ENCODE measurements at regions not wholly inside any gene's neighbourhood (a gene's known extent, or its start where the extent isn't known, plus 50 kb on each side); places are given as distances from the start of the nearest gene placed in this dataset.

DNA sequence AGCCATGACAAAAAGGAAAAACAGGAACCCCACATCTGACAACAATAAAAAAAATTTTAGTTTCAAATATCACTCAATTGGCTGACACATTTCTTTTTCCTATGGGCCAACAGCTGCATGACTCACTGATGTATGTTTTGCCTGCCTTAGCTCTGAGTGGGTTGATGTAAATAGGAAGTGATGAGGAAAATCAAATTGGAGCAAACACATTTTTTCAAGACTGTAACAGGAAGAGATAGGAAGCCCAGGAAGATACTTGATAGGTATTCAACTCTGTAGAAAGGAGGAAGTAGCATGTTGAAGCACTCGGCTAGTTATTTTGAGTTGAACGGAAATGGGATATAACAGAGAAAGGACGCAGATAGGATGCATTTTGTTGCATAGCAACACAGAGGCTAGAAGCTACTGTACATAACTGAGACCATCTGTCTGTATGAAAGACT lies 168.0 kb upstream of the NR5A2 start:
- Histone ChIP-seq H2AFZ (ENCODE audit: low read depth, low read length, severe bottlenecking) (no peak overlapping the region), H3K9me3 (ENCODE audit: insufficient read depth, low read length) (no peaks in the 10 kb centered on the region), H3K79me2 (ENCODE audit: insufficient read depth, low read length) (no peaks in the 10 kb centered on the region), H3K9me2 (replicated peaks; ENCODE audit: insufficient read depth, low read length) (no peaks in the 10 kb centered on the region), H3K27ac (ENCODE audit: low read depth, low read length) (no peak overlapping the region), H3K4me3 (ENCODE audit: insufficient read depth, low read length, poor library complexity, severe bottlenecking) (no peak overlapping the region), H3K9ac (ENCODE audit: low read length) (no peak overlapping the region), H3K27me3 (ENCODE audit: low read length) (no peaks in the 10 kb centered on the region), H4K20me1 (ENCODE audit: low read depth, low read length) (no peaks in the 10 kb centered on the region), H3F3A (ENCODE audit: insufficient read depth) (no peaks in the 10 kb centered on the region), H3K36me3 (ENCODE audit: low read length) (no peaks in the 10 kb centered on the region), H3K4me2 (ENCODE audit: low read depth, low read length, poor library complexity, severe bottlenecking) (no peak overlapping the region)
- TF ChIP-seq EZH2phosphoT487 (conservative IDR thresholded peaks at IDR 0.05; ENCODE audit: low read length) = no peak
- TF ChIP-seq, protein P1, sequence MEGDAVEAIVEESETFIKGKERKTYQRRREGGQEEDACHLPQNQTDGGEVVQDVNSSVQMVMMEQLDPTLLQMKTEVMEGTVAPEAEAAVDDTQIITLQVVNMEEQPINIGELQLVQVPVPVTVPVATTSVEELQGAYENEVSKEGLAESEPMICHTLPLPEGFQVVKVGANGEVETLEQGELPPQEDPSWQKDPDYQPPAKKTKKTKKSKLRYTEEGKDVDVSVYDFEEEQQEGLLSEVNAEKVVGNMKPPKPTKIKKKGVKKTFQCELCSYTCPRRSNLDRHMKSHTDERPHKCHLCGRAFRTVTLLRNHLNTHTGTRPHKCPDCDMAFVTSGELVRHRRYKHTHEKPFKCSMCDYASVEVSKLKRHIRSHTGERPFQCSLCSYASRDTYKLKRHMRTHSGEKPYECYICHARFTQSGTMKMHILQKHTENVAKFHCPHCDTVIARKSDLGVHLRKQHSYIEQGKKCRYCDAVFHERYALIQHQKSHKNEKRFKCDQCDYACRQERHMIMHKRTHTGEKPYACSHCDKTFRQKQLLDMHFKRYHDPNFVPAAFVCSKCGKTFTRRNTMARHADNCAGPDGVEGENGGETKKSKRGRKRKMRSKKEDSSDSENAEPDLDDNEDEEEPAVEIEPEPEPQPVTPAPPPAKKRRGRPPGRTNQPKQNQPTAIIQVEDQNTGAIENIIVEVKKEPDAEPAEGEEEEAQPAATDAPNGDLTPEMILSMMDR (IDR thresholded peaks at IDR 0.05; ENCODE audit: insufficient read depth, low read length, poor library complexity, severe bottlenecking) = no peak

DNA sequence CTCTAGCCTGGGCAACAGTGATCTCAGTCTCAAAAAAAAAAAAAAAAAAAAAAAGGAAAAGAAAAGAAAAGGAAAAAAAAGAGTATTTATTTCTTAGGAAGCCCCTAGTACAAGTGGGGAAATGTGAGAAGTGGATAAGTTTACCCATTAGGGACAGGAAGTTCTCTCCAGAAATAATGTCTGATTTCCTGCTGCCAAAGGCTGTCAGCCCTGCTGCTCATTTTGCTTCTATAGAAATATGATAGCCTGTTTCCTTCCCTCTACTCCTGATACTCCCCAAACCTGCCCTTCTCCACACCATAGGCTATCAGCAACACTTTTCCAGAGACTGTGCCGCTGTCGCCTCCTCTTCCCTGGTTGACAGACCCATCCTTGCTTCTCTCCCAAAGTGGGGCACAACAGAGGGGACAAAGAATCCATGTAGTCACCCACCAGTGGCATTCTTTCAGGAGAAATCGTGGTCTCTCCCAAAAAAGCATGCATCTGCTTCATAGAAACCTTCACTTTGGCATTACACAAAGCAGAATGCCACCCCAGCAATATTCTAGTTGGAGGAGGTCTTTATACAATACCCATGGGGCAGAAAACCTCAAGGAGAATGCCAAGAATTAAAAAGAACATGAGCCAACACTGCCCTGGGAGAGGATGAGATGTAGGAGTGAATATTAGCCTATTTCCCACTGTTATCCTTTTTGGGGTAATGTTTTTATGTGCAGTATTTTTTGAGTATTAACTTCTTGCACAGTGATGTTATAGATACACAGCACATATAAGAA lies 166.3 kb upstream of the NR5A2 start:
- no peak overlapping the region for H3K4me3 ChIP-seq (ENCODE audit: insufficient read depth, low read length, poor library complexity, severe bottlenecking)
- TF ChIP-seq, protein P1 (IDR thresholded peaks at IDR 0.05; ENCODE audit: insufficient read depth, low read length, poor library complexity, severe bottlenecking) = no peak
- no peak overlapping the region for H3K4me2 ChIP-seq (ENCODE audit: low read depth, low read length, poor library complexity, severe bottlenecking)

DNA sequence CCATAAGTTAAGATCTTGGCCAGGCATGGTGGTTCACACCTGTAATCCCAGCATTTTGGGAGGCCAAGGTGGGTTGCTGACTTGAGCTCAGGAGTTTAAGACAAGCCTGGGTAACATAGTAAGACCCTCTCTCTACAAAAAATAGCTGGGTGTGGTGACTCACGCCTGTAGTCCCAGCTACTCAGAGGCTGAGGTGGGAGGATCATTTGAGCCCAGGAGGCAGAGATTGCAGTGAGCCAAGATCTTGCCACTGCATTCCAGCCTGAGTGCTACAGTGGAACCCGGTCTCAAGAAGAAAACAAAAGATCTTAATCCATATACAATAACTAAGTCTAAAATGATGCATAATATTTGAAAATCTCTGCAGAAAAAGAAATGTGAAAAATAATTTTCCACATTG lies 165.5 kb upstream of the NR5A2 start:
- Histone ChIP-seq H4K20me1 (ENCODE audit: low read depth, low read length) (no peaks in the 10 kb centered on the region), H3F3A (ENCODE audit: insufficient read depth) (no peaks in the 10 kb centered on the region), H3K79me2 (ENCODE audit: insufficient read depth, low read length) (no peaks in the 10 kb centered on the region), H3K9ac (ENCODE audit: low read length) (no peak overlapping the region), H3K27me3 (ENCODE audit: low read length) (no peaks in the 10 kb centered on the region), H3K9me3 (ENCODE audit: insufficient read depth, low read length) (no peaks in the 10 kb centered on the region), H3K4me2 (ENCODE audit: low read depth, low read length, poor library complexity, severe bottlenecking) (no peak overlapping the region), H3K9me2 (replicated peaks; ENCODE audit: insufficient read depth, low read length) (no peaks in the 10 kb centered on the region), H3K4me3 (ENCODE audit: insufficient read depth, low read length, poor library complexity, severe bottlenecking) (no peak overlapping the region), H3K36me3 (ENCODE audit: low read length) (no peaks in the 10 kb centered on the region), H3K27ac (ENCODE audit: low read depth, low read length) (no peak overlapping the region), H2AFZ (ENCODE audit: low read depth, low read length, severe bottlenecking) (no peak overlapping the region)
- TF ChIP-seq EZH2phosphoT487 (conservative IDR thresholded peaks at IDR 0.05; ENCODE audit: low read length) = no peak
- TF ChIP-seq, protein P1 (IDR thresholded peaks at IDR 0.05; ENCODE audit: insufficient read depth, low read length, poor library complexity, severe bottlenecking) = no peak

More for the DNA sequence above, 166.3 kb upstream of the NR5A2 start:
- H4K20me1 ChIP-seq (ENCODE audit: low read depth, low read length) = no peaks in the 10 kb centered on the region
- no peak overlapping the region for H3K27ac ChIP-seq (ENCODE audit: low read depth, low read length)
- no peaks in the 10 kb centered on the region for H3F3A ChIP-seq (ENCODE audit: insufficient read depth)
- H3K9ac ChIP-seq (ENCODE audit: low read length) = no peak overlapping the region
- H3K27me3 ChIP-seq (ENCODE audit: low read length) = no peaks in the 10 kb centered on the region
- no peaks in the 10 kb centered on the region for H3K79me2 ChIP-seq (ENCODE audit: insufficient read depth, low read length)
- no peak overlapping the region for H2AFZ ChIP-seq (ENCODE audit: low read depth, low read length, severe bottlenecking)
- H3K9me2 ChIP-seq (replicated peaks; ENCODE audit: insufficient read depth, low read length) = no peaks in the 10 kb centered on the region
- H3K9me3 ChIP-seq (ENCODE audit: insufficient read depth, low read length) = no peaks in the 10 kb centered on the region
- no peaks in the 10 kb centered on the region for H3K36me3 ChIP-seq (ENCODE audit: low read length)
